Naive thymus-derived CD8-positive, alpha-beta T cell (primary cell): ENCODE measurements at regions not wholly inside any gene's neighbourhood (a gene's known extent, or its start where the extent isn't known, plus 50 kb on each side); places are given as distances from the start of the nearest gene placed in this dataset.

Source experiments
- ATAC-seq, 2 donors: fragments of 150-1000 bp; cut with Tn5 transposase in 1 of 2; sonication (Bioruptor Pico), chemical (Tn5 transposase) in 1 of 2; 1 replicate in 1 of 2; 2 replicates in 1 of 2; pipeline ENCODE4 v1.10.0; 2021; ENCODE audit warnings: mild to moderate bottlenecking in 2 of 2, moderate library complexity in 2 of 2
- POLR2A ChIA-PET: fragments of 350-600 bp; sonication (Branson Sonifier 250); formaldehyde crosslinking; loops from one replicate; lab custom pipeline; 2021; ENCODE audit warnings: antibody characterized with exemption; lab: Charles Lee
- DNase-seq, 10 donors: peaks; one replicate each; pipeline versions ENCODE4 v3.0.0 to v3.0.0-alpha.2; 2020 to 2022
- H3K27ac Mint-ChIP-seq, 10 donors: one replicate each; pipeline ENCODE4 v1.8.0; 2020 to 2022; ENCODE audit warnings: mild to moderate bottlenecking in 10 of 10, mixed read lengths in 10 of 10, moderate library complexity in 4 of 10, inconsistent platforms in 1 of 10
- H3K27me3 Mint-ChIP-seq, 5 donors: one replicate each; pipeline ENCODE4 v1.8.0; 2021 to 2022; ENCODE audit warnings: mixed read lengths in 5 of 5
- H3K36me3 Mint-ChIP-seq, 3 donors: one replicate each; pipeline ENCODE4 v1.8.0; 2020 to 2022; ENCODE audit warnings: mixed read lengths in 3 of 3, mild to moderate bottlenecking in 2 of 3, inconsistent platforms in 1 of 3
- H3K4me1 Mint-ChIP-seq, 4 donors: one replicate each; pipeline ENCODE4 v1.8.0; 2021 to 2022; ENCODE audit warnings: mixed read lengths in 4 of 4
- H3K4me3 Mint-ChIP-seq, 10 donors: one replicate each; pipeline ENCODE4 v1.8.0; 2020 to 2022; ENCODE audit warnings: mild to moderate bottlenecking in 10 of 10, mixed read lengths in 10 of 10, moderate library complexity in 6 of 10, inconsistent platforms in 1 of 10
- H3K9me3 Mint-ChIP-seq, 9 donors: one replicate each; pipeline ENCODE4 v1.8.0; 2020 to 2022; ENCODE audit warnings: mixed read lengths in 9 of 9, mild to moderate bottlenecking in 3 of 9, inconsistent platforms in 1 of 9, moderate library complexity in 1 of 9

- Mint-ChIP-seq H3K4me3 (peak overlapping the region in 4 of 10 donors; percentile 7 to 66 (median 14)), H3K4me1 (peaks cover 0 to 87% (median 0%) of the 10 kb centered on the region in 4 donors), H3K36me3 (peaks cover 0 to 3% (median 0%) of the 10 kb centered on the region in 3 donors), H3K27me3 (no peaks in the 10 kb centered on the region), H3K27ac (peak overlapping the region in 3 of 10 donors; percentile 36 to 84 (median 37)), H3K9me3 (no peaks in the 10 kb centered on the region)
- no peak for DNase-seq
- no peak for ATAC-seq
- POLR2A ChIA-PET: interaction anchor here (1.6 kb wide), 1 partner anchor 26 kb away, joined by 3 read pairs; no protein-coding TSS in a partner anchor
Observed at GRCh38 chr14:22476005-22476751, 112.8 kb downstream of the DAD1 start.

- DNase-seq: no peak
- ATAC-seq: no peak
- no peaks in the 10 kb centered on the region for H3K27me3 Mint-ChIP-seq
- H3K9me3 Mint-ChIP-seq: no peaks in the 10 kb centered on the region
- POLR2A ChIA-PET: no interaction called here
- no peaks in the 10 kb centered on the region for H3K36me3 Mint-ChIP-seq
- peak overlapping the region in 1 of 10 donors; percentile 84 for H3K27ac Mint-ChIP-seq
- peaks cover 0 to 85% (median 0%) of the 10 kb centered on the region in 4 donors for H3K4me1 Mint-ChIP-seq
- H3K4me3 Mint-ChIP-seq: peak overlapping the region in 2 of 10 donors; percentile 12 to 71
Observed at GRCh38 chr14:22475381-22475780, 113.6 kb downstream of the DAD1 start.

GRCh38 chr14:22474730-22475351, 114.2 kb downstream of the DAD1 start:
- ATAC-seq: no peak
- Mint-ChIP-seq H3K4me1 (peaks cover 0 to 85% (median 0%) of the 10 kb centered on the region in 4 donors), H3K27ac (peak overlapping the region in 1 of 10 donors; percentile 84), H3K36me3 (no peaks in the 10 kb centered on the region), H3K27me3 (no peaks in the 10 kb centered on the region), H3K4me3 (peak overlapping the region in 3 of 10 donors; percentile 7 to 71 (median 12)), H3K9me3 (no peaks in the 10 kb centered on the region)
- POLR2A ChIA-PET: no interaction called here
- DNase-seq: no peak

GRCh38 chr14:22472935-22473854, 115.8 kb downstream of the DAD1 start:
- H3K4me3 Mint-ChIP-seq: peak overlapping the region in 1 of 10 donors; percentile 65
- no peaks in the 10 kb centered on the region for H3K27me3 Mint-ChIP-seq
- no peaks in the 10 kb centered on the region for H3K36me3 Mint-ChIP-seq
- POLR2A ChIA-PET: no interaction called here
- no peaks in the 10 kb centered on the region for H3K9me3 Mint-ChIP-seq
- DNase-seq (no peak), ATAC-seq (no peak)
- peaks cover 0 to 87% (median under 1%) of the 10 kb centered on the region in 4 donors for H3K4me1 Mint-ChIP-seq
- peak overlapping the region in 1 of 10 donors; percentile 62 for H3K27ac Mint-ChIP-seq

GRCh38 chr14:22472466-22472865, 116.6 kb downstream of the DAD1 start:
- DNase-seq: no peak
- POLR2A ChIA-PET: no interaction called here
- no peaks in the 10 kb centered on the region for H3K9me3 Mint-ChIP-seq
- H3K4me3 Mint-ChIP-seq: no peak overlapping the region
- H3K27me3 Mint-ChIP-seq: no peaks in the 10 kb centered on the region
- peak overlapping the region in 1 of 10 donors; percentile 62 for H3K27ac Mint-ChIP-seq
- H3K4me1 Mint-ChIP-seq: peaks cover 0 to 80% (median under 1%) of the 10 kb centered on the region in 4 donors
- ATAC-seq: no peak
- no peaks in the 10 kb centered on the region for H3K36me3 Mint-ChIP-seq

- H3K36me3 Mint-ChIP-seq: no peaks in the 10 kb centered on the region
- H3K4me3 Mint-ChIP-seq: no peak overlapping the region
- H3K4me1 Mint-ChIP-seq: peaks cover 0 to 76% (median under 1%) of the 10 kb centered on the region in 4 donors
- ATAC-seq: no peak
- POLR2A ChIA-PET: no interaction called here
- H3K27ac Mint-ChIP-seq: peak overlapping the region in 1 of 10 donors; percentile 66
- H3K9me3 Mint-ChIP-seq: no peaks in the 10 kb centered on the region
- H3K27me3 Mint-ChIP-seq: no peaks in the 10 kb centered on the region
- no peak for DNase-seq
Observed at GRCh38 chr14:22471545-22472121, 117.4 kb downstream of the DAD1 start.

GRCh38 chr14:22469538-22470303, 119.3 kb downstream of the DAD1 start:
- no peak for DNase-seq
- Mint-ChIP-seq H3K4me1 (peaks cover 0 to 70% (median under 1%) of the 10 kb centered on the region in 4 donors), H3K9me3 (no peaks in the 10 kb centered on the region), H3K27me3 (no peaks in the 10 kb centered on the region), H3K27ac (peak overlapping the region in 1 of 10 donors; percentile 84), H3K4me3 (peak overlapping the region in 6 of 10 donors; percentile 26 to 65 (median 40)), H3K36me3 (no peaks in the 10 kb centered on the region)
- ATAC-seq: no peak
- POLR2A ChIA-PET: no interaction called here

GRCh38 chr14:22468830-22469229, 120.2 kb downstream of the DAD1 start:
- ATAC-seq: no peak
- H3K4me1 Mint-ChIP-seq: peaks cover 0 to 72% (median under 1%) of the 10 kb centered on the region in 4 donors

GRCh38 chr14:22466491-22466890, 122.5 kb downstream of the DAD1 start:
- POLR2A ChIA-PET: no interaction called here
- DNase-seq: no peak
- ATAC-seq: no peak
- peak overlapping the region in 1 of 10 donors; percentile 29 for H3K27ac Mint-ChIP-seq
- no peaks in the 10 kb centered on the region for H3K9me3 Mint-ChIP-seq
- H3K4me3 Mint-ChIP-seq: no peak overlapping the region
- H3K27me3 Mint-ChIP-seq: no peaks in the 10 kb centered on the region
- H3K36me3 Mint-ChIP-seq: no peaks in the 10 kb centered on the region
- H3K4me1 Mint-ChIP-seq: peaks cover 0 to 68% (median under 1%) of the 10 kb centered on the region in 4 donors

More at GRCh38 chr14:22468830-22469229, 120.2 kb downstream of the DAD1 start:
- Mint-ChIP-seq H3K27me3 (no peaks in the 10 kb centered on the region), H3K9me3 (no peaks in the 10 kb centered on the region), H3K36me3 (no peaks in the 10 kb centered on the region), H3K4me3 (peak overlapping the region in 3 of 10 donors; percentile 26 to 65 (median 43)), H3K27ac (peak overlapping the region in 1 of 10 donors; percentile 84)
- POLR2A ChIA-PET: no interaction called here
- DNase-seq: no peak

- ATAC-seq (no peak), DNase-seq (no peak)
- no peaks in the 10 kb centered on the region for H3K36me3 Mint-ChIP-seq
- no peaks in the 10 kb centered on the region for H3K9me3 Mint-ChIP-seq
- POLR2A ChIA-PET: no interaction called here
- no peaks in the 10 kb centered on the region for H3K27me3 Mint-ChIP-seq
- peak overlapping the region in 1 of 10 donors; percentile 63 for H3K27ac Mint-ChIP-seq
- H3K4me3 Mint-ChIP-seq: no peak overlapping the region
- peaks cover 0 to 69% (median under 1%) of the 10 kb centered on the region in 4 donors for H3K4me1 Mint-ChIP-seq
Observed at GRCh38 chr14:22465201-22465840, 123.7 kb downstream of the DAD1 start.

- Mint-ChIP-seq H3K27me3 (no peaks in the 10 kb centered on the region), H3K4me1 (peaks cover 0 to 66% (median under 1%) of the 10 kb centered on the region in 4 donors), H3K9me3 (no peaks in the 10 kb centered on the region), H3K4me3 (no peak overlapping the region), H3K27ac (peak overlapping the region in 2 of 10 donors; percentile 24 to 63), H3K36me3 (no peaks in the 10 kb centered on the region)
- ATAC-seq (no peak), DNase-seq (no peak)
- POLR2A ChIA-PET: no interaction called here
Observed at GRCh38 chr14:22464422-22465142, 124.4 kb downstream of the DAD1 start.
